GM21526 (cell line): ENCODE measurements at regions not wholly inside any gene's neighbourhood (a gene's known extent, or its start where the extent isn't known, plus 50 kb on each side); places are given as distances from the start of the nearest gene placed in this dataset.

Source experiments
- ATAC-seq: cut with Tn5 transposase; IDR thresholded peaks from one replicate; pipeline ENCODE4 v1.9.1; 2021; ENCODE audit warnings: moderate library complexity; ENCODE audit not compliant: unreplicated experiment, low FRiP score

DNA sequence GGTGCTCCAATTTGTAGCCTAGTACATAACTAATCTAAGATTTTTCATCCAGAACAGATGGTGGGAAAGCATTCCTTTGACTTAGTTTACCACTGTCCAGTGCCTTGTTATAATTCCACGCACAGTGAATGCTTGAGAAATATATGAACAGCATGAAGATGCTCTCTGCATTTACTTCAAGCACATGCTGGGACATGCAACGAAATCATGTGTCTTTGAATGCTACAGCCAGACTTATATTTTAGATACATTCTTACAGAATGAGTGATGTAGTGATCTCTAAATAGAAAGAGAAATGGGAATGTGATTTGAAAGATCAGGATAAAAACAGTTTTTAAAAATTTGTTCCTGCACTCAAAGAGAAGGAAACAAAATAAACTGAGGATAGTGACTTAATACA lies 398.3 kb downstream of the FBXO15 start:
- ATAC-seq: no peak

DNA sequence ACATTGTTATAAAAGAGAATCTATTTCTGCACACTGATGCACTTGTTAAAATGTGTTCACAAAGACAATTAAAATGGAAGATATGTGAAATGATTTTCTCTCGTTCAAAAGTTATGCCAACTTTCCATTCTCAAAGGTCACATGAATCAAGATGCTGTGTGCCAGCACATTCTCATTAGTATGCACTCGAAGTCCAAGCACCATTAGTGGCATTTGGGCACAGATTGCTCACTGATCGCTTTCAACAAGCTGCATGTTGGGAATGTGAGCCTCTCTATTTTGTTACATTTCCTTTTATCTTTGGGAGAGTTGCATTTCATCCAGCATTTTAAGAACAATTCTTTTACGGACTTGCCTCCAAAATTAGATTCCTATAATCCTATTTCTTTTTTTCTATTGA lies 398.9 kb downstream of the FBXO15 start:
- ATAC-seq: no peak

DNA sequence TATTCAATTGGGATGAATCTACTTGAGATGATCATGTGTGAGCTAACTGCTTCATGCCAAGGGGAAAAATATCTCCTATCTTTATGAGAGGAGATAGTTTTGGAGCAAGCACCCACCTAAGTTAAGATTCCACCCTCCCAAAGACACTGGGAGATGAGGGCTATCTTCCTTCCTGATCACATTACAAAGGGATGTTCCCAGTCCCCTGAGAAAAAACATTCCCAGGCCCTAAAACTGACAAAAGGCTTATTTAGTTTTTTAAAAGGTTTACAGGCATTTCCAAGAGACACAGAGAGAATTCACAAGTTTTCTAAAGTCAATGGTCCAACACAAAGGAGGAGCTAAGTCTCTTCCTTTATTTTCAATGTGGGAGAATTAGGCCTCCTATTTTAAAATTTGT lies 401.5 kb downstream of the FBXO15 start:
- no peak for ATAC-seq

DNA sequence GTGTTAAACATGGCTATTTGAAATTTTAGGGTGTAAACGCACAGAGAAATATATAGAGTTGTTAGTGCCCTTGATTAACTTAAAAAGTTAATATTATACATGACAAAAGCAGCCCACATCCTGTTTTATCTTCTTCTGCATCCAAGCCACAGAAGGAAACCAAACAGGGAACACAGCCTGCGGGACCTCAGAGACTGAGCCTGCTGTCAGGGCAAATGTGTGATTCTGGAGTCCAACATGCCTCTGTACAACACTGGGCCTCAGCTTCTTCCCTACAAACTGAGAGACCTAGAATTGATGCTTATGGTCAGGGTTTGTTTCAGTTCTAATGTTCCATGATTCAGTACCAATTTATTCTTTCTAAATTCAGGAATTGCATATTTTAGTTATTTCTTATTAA lies 404.7 kb downstream of the FBXO15 start:
- no peak for ATAC-seq

DNA sequence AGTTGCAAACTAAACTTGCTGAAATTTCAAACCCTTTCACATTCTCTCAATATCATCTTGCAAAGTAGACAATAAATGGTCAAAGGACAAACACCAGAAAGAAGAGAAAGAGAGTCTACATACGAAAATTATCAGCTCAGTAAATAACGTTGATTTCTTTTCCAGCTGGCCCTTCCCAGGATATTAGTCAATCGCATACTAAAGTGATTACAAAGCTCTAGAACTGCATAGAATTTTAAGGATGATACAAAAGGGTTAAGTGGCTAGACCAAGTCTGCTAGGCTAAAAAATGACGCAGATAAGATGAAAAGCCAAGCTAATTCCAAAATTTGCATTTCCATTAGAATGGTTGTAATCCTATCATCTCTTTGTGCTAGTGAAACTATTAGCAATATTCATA lies 405.7 kb downstream of the FBXO15 start:
- ATAC-seq: no peak

DNA sequence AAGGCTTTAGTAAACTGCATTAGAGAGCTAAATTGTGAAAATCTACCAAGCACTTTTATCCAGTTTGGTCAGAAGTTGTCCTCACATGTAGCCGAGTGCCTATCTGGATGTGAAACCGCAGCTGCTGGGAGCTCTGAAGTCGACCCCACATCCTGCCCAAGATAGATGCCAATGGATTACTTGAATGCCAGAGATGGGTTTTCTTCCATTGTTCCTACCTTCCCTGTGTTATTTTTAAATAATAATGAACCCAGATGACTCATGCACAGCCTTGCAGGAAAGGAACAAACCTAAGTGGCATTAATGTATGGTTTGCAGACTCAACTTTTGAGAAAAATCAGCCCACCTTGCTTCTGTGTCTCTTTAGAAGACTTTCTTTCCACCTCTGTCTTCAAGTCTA lies 408.5 kb downstream of the FBXO15 start:
- ATAC-seq: no peak

DNA sequence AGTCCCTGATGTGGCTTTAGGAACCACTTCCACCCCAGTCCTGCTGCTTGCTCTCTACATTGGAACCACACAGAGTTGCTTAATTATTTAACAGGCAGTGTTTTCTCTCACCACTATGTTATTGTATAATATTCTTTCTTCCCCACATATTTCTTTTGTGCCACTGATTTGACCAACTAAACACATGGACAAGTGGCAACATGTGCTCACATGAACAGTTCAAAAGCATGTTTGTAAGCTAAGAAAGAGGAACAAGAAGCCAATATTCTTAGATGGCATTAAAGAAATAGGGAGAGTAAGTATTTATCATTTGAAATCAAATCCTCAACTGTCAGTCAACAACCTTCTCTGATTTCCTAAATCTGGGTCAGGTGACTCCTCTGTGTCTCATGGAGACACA lies 409.6 kb downstream of the FBXO15 start:
- no peak for ATAC-seq

DNA sequence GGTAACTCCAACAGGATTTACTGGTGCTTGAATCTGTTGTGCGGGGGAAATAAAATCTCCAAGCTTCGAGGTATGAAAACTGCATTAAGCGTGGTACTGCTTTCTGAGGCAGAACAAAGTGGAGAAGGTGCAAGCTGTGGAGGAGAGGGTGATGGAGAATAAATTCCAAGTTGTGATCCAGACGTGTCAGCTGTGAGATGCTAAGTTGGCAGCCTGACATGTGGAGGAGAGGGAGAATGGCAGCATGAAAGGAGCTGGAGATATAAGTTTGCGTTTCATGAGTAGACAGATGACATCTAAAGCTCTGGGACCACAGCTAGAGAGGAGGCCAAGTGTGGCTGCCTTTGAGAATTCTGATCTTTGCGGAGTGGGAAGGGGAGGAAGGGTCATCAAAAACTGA lies 411.8 kb downstream of the FBXO15 start:
- ATAC-seq: no peak

DNA sequence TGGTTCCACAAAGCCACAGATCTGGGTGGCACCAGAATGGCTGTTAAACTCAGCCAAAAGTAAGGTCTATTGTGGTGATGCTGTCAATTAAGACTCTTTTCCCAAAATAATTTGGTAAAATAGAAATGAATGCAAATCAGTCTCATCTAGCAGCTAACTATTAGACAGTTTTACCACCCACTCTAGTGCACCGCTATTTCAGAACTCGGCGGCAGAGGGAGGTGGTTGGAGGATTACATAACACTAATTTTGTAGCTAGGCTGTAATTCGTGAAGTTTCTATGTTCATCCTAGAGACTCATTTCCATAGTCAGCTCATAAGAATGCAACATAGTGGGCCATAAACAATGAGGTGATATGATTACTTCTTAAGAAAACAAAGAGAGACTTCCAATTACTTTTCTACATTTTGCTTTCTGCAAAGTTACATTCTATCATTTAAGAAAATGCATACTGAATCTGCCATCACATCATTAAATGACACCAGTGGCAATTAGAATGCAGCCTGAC lies 413.8 kb downstream of the FBXO15 start:
- no peak for ATAC-seq

DNA sequence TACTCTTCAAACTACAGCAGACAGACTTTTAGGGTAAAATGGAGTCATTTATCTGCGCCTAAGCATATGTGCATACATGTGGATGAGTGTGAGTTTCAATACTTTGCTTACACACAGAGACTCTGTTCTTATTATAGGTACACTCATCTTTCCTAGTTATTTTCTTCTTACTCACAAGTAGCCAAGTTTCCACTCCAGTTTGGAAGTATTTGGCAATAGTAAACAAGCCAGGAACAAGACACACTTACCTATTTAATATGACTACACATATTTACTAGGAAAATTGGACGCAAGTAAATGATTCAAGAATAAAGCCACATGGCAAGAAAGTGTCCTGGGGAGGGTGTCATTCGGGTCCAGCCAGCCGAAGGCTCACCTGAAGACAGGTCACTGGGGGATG lies 414.3 kb downstream of the FBXO15 start:
- ATAC-seq: no peak

DNA sequence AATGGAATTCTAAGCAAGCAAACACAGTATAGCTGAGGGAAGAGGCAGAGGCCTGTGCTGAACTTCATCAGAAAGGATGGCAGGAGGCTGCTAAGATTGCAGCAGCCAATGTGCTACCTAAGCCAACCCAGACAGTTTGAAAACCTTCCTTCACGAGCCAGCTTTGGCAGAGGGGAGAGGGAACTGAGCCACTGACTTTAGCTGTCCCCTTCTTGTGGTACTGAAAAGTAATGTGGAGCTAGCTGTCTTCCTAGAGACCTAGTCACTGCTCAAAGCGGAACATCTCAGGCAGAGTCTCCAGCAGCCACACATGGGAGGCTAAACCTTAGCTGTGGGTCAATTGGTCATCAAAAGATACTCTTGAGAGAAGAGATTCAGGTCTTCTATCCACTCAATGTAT lies 419.0 kb downstream of the FBXO15 start:
- no peak for ATAC-seq

DNA sequence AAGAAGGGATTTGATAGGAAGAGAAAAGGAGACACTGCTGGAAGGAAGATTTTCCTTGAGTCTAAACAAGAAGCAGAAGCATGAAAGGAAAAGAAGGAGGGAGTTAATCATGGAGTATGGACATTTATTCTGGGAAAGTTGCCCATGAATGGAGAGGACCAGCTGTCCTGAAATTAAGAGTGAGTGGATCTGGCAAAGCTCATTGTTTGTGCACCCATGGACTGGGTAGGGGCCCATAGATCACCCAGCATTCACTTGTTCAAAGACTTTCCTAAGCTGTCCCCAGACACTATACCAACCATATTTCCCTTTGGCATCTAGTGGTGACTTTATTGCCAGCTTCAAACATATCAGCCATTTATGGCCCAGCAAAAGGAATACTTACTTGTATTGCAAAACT lies 422.7 kb downstream of the FBXO15 start:
- ATAC-seq: no peak

DNA sequence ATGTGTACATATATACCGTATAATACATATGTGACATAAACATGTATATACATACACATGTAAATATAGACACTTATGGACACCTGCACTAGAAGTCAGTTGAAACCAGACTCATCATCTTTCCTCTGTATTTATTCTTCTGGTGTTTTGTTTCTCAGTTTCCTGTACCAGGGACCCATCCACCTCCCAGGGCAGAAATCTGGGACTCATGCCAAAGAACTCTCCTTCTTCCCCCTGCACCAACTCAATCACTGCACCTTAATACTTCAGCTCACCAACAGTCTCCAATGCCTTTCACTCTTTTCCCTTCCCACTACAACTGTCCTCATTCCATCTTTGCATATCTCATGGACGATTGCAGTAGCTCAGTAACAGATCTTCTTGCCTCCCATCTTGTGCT lies 428.0 kb downstream of the FBXO15 start:
- no peak for ATAC-seq

DNA sequence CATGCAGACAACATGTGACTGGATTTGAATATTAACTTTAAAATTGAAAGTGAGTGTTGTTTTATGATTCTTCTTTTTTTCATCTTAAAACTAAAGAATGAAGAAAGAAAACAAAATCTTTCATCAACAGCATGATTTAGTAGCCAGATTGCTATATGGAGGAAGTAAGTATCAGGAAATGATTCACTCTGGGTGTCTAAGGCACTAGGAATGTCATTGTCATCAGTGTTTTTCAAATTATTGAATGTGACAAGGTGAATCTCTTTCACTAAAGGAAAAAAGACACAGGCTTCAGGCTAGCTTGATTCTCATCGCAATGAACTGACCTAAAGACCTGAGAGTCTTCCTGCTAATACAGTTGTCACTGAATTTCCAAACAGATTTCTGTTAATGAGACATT lies 430.1 kb downstream of the FBXO15 start:
- no peak for ATAC-seq

DNA sequence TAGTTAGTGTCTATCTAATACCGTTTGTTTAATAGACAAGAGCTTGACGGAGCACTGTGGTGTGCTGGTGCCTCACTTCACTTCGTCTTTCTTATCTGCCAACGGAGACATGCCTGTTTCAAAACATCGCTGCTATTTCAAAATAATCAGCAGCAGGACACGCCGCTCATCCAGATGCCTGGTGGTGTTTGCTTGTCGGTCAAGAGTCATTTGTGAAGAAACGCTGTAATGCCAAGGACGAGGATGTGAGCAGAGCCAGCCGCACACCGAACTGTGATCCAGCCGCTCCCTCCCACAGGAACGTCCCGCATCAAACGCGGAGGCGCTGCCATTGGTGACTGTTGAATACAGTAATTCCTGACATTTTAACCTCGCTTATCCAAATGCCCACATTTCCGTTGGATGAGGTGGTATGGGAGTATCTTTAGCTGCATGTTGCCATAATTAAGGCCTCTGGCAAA lies 432.4 kb downstream of the FBXO15 start:
- no peak for ATAC-seq

DNA sequence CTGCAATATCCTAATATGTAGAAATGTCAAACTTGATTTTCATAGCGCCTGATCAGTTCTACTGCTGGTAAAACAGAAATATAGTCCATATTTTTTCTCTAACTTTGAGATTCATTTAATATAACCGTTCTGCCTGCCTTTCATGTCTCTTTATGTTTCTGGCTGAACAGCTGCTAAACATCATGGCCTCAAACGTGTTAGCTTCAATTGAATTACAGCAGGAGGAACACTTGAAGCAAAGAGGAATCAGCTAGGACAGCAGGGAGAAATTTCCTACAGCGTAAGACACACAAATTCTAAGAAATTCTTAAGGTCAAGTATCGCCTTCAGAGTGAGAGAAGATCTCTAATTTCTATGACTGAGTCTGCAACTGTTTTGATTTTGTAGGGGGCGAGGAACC lies 433.2 kb downstream of the FBXO15 start:
- no peak for ATAC-seq

DNA sequence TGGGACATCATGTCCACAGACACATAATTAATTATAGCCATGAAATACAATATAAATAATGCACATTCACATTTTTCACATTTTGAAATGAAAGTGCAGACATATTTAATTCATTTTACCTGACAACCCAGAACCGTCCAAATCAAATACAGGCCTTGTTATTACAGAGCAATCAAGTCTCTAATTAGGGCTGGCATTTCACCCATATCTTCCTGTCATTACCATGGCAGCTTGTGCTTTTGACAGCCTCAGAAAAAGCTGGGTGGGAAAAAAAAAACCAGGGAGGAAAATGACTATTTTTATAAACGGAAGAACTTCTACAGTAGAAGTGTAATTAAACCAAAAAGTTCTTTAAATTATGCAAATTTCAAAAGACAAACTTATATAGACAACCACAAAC lies 436.4 kb downstream of the FBXO15 start:
- ATAC-seq: no peak

DNA sequence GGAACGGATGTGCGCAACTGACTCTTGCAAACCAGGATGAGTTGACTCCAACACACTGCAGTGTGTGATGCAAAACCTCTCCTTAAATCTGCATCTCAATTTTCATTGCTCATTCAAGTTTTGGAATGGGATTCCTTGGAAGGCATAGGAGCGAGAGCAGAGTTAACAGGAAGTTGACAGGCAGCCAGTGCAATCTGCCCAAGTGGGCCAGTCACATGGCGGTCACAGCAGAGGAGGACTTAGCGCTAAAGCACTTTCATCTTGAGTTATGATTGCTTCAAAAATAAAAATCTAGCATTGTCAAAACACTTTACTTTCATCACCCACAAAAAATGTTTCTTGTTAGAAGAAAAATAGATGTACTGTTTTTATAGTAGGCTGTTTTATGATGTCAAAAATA lies 439.0 kb downstream of the FBXO15 start:
- ATAC-seq: no peak

DNA sequence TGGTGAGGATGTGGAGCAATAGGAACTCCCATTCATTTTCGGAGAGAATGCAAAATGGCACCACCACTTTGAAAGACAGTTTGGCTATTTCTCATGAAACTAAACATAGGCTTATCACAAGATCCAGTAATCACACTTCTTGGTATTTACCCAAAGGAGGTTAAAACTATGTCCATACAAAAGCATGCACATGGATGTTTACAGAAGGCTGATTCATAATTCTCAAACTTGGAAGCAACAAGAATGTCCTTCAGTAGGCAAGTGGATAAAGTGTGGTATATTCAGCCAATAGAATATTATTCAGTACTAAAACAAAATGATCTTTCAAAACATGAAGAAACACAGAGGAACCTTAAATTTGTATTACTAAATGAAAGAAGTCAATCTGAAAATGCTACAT lies 440.6 kb downstream of the FBXO15 start:
- ATAC-seq: no peak

DNA sequence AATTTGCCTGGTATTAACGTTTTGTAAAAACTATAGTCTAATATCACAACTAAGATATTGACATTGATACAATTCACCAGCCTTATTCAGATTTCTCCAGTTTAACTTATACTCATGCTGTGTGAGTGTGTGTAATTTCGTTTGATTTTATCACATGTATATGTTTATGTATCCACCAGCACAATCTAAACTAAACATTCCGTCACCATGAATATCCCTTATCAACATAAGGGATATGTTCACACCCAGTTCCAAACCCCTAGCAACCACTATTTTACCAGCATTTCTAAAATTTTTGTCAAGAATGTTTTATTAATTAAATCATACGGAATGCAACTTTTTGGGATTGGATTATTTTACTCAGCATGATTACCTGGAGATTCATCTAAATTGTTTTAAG lies 450.3 kb downstream of the FBXO15 start:
- no peak for ATAC-seq

DNA sequence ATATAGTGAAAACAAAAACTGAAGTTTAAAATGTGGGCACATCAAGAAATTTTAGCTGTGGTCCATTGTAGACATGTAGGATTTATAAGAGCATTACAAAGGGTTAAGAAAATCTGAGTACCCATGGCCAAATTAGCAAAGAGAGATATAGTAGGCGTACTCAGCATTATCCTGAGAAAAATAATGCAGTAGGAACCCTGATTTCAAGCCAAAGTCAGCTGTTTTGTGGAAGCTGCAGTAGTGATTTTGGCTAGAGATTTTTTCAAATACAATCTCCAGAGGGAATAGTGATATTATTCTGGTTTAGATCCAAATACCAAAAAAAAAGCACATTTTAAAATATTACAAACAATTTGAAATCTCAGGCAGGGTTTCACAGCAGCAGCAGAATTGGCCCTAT lies 450.9 kb downstream of the FBXO15 start:
- ATAC-seq: no peak

DNA sequence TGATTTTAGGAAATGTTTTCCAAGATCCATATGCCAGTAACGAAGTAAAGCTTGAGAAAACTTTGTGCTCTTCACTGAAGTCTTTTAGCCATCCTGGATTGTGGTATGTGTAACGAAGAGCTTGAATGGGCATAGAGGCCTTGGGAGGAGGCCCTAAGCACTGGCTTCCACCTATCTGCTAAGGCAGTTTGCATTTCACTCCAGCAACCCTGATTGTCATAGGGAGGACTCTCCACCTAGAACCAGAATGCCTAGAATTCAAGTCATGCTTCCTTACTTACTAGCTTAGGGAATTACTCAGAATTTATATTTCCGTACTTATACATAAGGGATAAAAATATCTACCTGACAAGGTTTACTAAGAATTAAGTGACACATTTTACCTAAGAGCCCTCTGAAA lies 451.5 kb downstream of the FBXO15 start:
- ATAC-seq: no peak

DNA sequence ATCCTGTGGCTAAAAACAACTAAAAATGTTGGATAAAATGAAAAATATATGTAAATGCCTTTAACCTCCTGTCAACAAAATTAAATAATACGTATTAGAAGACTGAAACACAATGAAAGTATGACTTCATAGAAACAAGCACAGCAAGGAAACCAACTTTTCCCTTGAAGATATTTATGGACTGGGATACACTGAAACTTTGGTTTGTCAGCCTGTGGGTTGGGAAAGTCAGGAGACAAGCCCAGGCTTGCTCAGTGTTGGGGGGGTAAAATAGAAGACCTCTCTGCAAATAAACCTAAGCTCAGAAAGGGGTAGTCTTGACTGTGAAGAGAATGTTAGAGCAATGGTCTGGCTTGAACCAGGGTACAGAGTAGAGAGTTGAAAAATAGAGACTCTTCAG lies 454.5 kb downstream of the FBXO15 start:
- no peak for ATAC-seq
